ENCODE measurements at regions not wholly inside any gene's neighbourhood (a gene's known extent, or its start where the extent isn't known, plus 50 kb on each side); places are given as distances from the start of the nearest gene placed in this dataset.

DNA sequence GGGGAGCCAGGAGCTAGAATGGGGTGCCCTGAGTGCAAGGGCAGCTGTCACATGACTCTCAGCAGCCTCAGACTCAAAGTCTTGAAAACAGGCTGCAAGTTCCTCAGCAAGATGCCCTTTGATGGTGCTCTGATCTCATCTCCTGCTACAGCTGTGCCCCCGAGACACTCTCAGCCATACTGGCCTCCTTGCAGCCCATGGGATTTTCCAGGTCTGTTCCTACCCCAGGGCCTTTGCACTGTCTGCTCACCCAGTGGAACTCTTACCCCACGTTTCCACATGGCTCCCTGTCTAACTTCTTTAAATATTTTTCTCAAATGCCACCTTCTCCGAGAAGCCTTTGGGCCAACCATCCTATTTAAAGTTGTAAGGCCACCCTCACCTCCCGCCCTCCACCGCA lies 146.9 kb downstream of the C16orf95 start:
- no peak for DNase-seq

GRCh38 chr16:87171723-87172122 lies 145.5 kb downstream of the C16orf95 start:
- DNase-seq: no peak

DNA sequence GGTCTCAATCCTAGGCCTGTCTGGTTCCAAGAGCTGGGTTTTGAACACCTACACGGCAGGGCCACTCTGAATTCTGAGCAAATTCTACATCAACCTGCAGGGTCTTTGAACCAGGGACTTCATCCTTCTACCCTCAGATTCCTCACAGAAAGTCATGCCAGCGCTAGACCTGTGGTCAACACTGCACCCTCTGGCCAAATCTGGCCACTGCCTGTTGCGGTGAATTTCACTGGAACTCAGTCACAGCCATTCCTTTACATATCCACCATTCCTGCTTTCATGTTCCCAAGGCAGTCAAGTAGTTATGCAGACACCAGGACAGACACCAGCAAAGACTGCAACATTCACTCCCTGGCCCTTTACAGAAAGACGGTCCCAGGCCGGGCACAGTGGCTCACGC lies 144.6 kb downstream of the C16orf95 start:
- DNase-seq: no peak

DNA sequence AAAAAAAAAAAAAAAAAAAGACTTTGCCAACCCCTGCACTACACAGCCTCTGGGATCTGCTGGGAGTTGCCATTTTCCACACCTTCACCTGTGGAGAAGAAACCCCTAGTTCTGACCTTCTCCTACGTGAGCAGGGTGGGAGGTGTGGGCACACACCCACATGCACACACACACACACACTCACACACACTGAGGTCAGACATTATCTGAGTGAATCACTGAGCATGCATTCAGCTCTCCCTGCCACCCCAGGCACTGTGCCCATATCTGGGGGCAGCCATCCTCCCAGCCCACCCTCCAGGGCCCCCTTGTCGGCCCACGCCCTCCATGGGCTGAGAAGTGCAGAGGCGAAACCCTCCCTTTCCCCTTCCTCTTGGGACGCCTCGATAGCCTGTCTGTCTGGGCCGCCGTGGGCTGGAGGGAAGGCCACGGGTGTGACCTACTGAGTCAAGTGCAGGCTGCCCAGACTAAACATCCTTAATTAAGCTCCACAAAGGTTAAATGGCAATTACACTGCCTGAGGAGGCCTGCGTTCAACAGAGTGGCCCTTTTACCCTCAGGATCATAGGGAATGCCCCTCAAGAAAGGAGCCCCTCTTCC lies 143.8 kb downstream of the C16orf95 start:
- DNase-seq: no peak

DNA sequence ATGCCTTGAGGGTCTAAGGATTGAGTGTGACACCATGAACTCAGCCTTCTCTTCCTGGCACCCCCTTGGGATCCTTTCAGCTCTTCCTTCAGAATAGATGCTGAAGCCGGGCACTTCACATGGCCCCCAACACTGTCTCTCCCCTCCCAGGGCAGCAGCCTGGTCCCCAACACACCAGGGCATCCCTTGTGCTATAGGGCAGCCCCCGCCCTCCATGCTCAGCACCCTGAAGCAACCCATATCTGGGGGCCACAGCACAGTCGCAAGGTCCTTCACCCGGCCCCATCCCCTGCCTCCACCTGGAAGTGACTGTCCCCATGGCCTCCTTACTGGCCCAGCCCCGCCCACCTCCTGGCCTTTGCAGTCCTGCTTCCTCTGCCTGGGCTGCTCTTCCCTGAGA lies 143.1 kb downstream of the C16orf95 start:
- DNase-seq: no peak

DNA sequence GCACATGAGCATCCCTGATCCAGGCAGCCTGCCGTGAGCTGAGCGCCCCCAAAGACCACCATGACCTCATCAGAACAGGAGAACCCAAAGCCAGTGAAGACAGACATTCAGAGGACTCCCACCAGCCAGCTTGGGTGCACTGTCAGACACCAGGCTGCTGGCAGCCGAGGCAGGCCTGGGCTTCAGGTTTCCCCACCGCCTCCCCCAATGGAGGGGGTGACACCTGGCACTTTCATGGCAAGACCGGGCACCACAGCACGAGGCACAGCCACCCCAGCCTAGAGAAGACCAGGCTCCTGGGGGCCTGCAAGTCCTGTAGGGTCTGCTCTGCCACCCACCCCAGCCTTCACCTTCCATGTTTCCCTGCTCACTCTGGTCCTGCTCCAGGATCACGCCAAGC lies 140.5 kb downstream of the C16orf95 start:
- DNase-seq: no peak

GRCh38 chr16:87177673-87178072 lies 139.5 kb downstream of the C16orf95 start:
- no peak for DNase-seq

DNA sequence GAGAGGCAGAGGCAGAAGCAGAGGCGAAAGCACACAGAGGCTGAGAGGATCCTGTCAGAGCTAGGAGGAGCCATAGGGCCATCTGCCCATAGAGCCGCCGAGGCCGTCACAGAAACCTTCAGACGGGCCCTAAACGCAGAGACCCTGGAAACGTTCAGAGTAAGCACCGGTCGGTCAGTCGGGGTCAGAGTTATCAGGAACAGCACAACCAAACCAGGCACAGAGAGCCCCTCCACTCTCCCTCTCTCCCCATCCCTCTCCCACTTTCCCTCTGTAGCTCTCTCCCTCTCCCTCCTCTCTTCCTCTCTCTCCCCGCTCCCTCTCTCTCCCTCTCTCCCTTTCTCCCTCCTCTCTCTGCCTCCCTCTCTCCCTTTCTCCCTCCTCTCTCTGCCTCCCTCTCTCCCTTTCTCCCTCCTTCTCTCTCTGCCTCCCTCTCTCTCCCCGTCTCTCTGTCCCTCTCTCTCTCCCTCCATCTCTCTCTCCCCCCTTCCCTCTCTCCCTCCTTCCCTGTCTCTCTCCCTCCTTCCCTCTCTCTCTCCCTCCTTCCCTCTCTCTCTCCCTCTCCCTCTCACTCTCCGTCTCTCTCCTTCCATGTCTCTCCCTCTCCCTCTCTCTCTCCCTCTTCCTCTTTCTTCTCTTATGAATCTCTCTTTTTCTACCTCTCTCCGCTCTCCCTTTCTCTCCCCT lies 138.9 kb downstream of the C16orf95 start:
- DNase-seq: no peak

- no peak for DNase-seq
Observed at GRCh38 chr16:87178977-87179376, 138.2 kb downstream of the C16orf95 start.

- DNase-seq: no peak
Observed at GRCh38 chr16:87180069-87180468, 137.1 kb downstream of the C16orf95 start.

DNA sequence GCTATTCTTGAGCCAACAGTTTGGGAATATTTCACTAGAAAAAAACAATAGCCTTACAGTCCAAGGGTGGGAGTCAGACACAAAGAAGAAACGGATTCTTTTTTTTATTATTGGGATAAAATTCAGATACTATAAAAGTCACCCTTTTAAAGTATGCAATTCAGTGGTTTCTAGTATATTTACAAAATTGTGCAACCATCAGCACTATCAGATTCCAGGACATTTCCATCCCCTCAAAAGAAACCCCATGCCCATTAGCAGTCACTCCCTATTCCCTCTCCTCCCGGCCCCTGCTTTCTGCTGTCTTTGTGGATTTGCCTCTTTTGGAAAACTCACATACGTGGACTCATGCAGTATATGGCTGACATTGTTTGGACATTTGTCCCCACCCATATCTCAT lies 134.4 kb downstream of the C16orf95 start:
- no peak for DNase-seq

DNA sequence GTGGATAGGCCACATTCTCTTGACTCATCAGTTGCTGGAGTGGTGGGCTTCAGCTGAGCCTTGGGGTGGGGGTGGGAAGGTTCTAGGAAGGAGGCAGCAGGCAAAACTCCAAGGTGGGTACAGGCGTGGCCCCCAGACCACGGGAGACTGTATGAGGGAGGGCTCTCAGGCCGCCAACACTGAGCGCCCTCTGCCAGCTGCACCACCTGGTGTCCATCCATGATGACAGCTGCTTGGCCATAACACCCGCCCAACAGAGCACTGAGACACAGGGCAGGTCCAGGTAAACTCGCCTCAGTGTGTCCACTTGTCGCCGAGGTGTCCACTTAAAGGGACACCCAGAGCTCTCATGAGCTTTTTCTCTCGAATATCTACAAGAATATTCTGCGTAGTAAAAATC lies 133.5 kb downstream of the C16orf95 start:
- DNase-seq: no peak

- DNase-seq: no peak
Observed at GRCh38 chr16:87185308-87185707, 131.9 kb downstream of the C16orf95 start.

- DNase-seq: no peak
Observed at GRCh38 chr16:87185983-87186382, 131.2 kb downstream of the C16orf95 start.

DNA sequence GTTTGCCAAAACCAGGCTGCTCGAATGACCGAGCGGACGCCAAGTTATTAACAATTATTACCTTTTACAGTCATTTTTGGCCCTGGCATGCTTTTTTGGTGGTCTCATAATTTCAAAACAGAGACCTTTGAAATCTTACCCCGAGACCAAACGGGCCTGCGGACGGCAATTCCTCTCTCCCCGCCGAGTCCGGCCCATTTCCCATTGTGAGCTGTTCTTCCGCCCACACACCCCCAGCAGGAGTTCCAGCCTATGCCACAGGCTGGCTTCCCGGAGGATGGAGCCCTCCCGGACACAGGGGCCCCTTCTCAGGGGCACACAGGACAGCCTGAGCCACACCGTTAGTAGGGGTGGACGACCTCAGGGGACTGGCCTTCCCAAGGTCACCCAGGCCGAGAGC lies 130.7 kb downstream of the C16orf95 start:
- DNase-seq: no peak

- DNase-seq: no peak
Observed at GRCh38 chr16:87186876-87187533, 130.2 kb downstream of the C16orf95 start.

DNA sequence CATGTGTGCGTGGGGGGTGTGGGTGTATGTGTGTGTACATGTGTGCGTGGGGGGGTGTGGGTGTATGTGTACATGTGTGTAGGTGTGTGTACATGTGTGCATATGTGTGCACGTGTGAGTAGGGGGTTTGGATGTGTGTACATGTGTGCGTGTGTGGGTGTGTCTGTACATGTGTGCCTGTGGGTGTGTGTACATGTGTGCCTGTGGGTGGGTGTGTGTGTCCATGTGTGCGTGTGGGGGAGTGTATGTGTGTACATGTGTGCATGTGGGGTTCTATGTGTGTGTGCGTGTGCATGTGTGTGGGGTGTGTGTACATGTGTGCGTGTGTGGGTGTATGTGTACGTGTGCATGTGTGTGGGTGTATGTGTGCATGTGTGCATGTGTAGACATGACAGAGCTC lies 129.1 kb downstream of the C16orf95 start:
- no peak for DNase-seq

DNA sequence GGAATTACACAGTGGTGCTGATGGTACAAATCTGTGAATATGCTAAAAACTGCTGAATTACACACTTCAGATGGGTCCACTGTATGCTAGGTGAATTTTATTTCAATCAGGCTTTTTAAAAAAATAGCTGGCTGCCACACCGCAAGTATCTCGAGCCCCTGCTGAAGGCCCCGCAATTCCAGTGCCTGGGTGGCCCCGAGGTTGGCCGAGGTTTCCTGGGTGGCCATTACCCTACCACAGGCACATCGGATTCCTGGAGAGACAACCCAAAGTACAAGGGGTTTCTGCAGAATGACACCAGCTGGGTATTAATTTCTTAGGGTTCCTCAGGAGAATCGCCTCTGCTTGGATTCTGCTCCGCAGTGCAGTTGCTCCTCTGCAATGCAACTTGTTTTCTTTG lies 127.8 kb downstream of the C16orf95 start:
- DNase-seq: no peak

DNA sequence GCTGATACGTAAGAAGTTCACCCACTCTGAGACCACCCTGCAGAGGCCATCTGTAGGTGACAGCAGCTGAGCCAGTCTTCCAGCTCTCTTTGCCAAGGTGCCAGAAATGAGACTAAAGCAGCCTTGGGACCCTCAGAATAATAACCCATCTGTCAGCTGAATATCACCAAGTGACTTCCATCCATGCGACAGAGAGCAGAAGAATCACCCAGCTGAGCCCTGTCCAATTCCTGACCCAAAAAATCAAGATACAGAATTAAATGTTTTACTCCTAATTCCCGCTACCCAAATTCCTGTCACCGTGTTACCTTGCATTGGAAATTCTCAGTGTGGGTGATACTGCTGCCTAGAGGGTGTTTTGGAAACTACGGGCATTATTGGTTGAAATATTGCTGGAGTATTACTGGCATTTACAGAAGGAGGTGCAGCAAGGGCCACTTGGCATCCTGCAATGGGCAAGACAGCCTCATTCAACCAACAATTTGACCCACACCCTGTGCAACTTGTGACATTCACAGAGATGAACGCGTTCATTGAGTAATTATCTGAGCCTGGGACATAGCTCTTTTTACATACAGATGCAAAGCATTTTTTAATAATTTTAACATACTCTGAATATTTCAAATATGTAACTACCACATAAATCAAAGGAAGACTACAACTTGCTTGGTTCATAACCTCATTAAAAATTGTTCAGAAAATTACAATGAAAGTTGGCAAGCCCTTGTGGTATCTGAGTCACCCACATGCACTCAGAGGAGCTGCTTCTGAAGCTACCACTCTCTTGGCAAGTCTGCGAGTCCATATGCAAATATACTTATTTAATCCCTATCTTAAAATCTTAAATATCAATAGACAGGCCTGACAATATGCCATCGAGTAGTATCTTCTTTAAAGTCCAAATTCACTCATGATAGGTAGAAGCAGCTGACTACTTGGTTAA lies 126.6 kb downstream of the C16orf95 start:
- DNase-seq: no peak

GRCh38 chr16:87192452-87193073 lies 124.6 kb downstream of the C16orf95 start:
- DNase-seq: no peak

DNA sequence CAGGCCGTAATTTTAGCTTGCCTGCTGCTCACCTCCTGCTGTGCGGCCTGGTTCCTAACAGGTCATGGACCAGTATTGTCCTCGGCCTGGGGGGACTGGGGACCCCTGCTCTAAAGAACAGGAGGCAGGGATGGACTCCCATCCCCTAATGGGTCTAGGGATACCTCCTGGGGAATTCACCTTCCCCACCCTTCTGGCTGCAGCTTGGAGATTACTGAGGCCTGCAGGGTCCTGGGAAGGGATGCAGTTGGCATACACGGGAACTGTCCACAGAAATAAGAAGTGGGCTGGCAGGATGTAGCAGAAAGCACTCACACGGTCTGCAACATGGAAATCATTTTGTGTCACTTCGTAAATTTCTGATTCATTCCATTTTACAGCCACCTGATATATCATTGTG lies 123.0 kb downstream of the C16orf95 start:
- DNase-seq: no peak

DNA sequence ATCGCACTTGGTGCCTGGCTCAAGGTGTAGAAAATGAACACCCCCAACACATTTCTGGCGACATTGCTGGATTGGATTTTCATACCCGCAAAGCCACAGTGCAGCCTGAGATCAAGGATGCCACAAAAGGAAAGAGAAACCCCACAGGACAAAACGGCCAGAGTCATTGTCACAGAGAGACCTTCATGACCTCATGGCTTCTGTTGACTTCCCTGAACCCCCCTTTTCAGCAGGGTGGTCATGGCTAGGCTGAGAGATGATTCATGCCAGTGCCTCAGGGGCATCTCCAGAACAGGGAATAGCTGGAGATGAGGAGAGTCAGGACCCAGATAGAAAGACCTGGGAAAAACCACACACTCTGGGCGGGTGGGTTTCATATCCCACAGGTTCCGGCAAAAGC lies 122.0 kb downstream of the C16orf95 start:
- no peak for DNase-seq

DNA sequence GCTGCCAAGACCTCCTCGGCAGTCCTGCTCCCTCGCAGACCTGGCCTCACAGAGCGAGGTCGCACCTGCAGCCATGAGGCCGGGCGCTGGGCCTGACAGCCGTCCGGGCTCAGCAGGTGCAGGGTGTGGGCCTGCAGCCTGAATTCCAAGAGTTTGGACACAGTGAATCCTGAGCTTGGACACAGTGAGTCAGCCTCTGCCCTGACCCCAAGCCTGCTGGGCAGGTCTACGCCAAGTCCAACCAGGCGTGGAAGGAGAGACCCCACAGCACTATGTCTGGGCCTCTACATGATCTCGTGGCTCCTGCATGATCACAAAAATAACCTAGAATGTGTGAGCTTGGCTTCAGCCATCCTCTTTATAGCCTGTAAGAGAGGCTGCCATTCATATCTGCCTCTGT lies 121.0 kb downstream of the C16orf95 start:
- no peak for DNase-seq
